ENCODE measurements at regions not wholly inside any gene's neighbourhood (a gene's known extent, or its start where the extent isn't known, plus 50 kb on each side); places are given as distances from the start of the nearest gene placed in this dataset.
"Not testable (repeated sequence)": the region's sequence is repeated elsewhere in the genome, so short reads cannot be mapped to it uniquely, and the experiment has no call there.

DNA sequence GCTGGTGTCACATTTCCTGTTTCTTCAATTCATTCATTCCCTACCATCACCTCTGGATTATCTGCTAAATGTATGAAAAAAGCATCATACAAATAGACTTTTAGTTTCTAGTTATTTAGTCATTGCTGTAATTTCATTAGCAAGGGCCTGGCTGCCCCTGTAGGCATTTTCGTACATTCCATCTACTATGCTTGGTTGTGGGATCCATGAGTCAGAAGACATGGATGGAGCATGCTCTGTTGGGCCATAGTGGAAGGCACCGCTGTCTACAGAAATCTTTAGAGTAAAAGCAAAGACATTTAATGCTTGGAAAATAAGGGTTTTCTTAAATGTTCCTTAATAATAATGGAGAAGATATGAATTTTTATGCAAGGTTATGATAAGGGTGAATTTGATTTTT is 324.8 kb upstream of the MEIS1 start:
- TF ChIP-seq POLR2A (IDR thresholded peaks at IDR 0.05) (no peak), POLR2AphosphoS5 (IDR thresholded peaks at IDR 0.05) (no peak), EP300 (IDR thresholded peaks at IDR 0.05) (no peak)
- TF ChIP-seq, protein P1, sequence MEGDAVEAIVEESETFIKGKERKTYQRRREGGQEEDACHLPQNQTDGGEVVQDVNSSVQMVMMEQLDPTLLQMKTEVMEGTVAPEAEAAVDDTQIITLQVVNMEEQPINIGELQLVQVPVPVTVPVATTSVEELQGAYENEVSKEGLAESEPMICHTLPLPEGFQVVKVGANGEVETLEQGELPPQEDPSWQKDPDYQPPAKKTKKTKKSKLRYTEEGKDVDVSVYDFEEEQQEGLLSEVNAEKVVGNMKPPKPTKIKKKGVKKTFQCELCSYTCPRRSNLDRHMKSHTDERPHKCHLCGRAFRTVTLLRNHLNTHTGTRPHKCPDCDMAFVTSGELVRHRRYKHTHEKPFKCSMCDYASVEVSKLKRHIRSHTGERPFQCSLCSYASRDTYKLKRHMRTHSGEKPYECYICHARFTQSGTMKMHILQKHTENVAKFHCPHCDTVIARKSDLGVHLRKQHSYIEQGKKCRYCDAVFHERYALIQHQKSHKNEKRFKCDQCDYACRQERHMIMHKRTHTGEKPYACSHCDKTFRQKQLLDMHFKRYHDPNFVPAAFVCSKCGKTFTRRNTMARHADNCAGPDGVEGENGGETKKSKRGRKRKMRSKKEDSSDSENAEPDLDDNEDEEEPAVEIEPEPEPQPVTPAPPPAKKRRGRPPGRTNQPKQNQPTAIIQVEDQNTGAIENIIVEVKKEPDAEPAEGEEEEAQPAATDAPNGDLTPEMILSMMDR (IDR thresholded peaks at IDR 0.05), result no peak
- Histone ChIP-seq H3K4me1 (no peaks in the 10 kb centered on the region), H3K27me3 (no peaks in the 10 kb centered on the region), H3K27ac (no peak overlapping the region), H3K9me3 (no peaks in the 10 kb centered on the region), H3K36me3 (no peaks in the 10 kb centered on the region), H3K4me3 (no peak overlapping the region)
- no peak for DNase-seq (ENCODE audit: low spot score in 2 of 2)
- WGBS, result 96% methylated on average over 2 of the region's 2 CpGs

DNA sequence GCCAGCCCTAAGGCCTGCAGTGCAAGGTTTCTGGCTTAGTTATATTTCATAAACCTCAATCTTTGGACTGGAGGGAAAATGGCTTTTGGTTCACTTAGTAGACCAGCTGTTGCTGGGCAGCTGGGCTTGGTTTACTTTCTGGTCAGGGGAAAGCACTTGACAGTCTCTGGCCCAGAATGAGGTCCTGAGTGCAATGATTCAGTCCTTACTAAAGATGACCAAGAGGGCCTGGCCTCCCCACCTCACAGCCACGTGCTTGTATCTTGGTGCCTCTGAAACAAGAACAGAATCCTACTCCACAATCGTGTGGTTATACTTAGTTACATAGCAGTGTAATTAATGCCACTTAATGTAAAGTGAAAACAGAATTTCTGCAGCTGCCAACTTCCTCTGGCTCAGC is 325.5 kb upstream of the MEIS1 start:
- Histone ChIP-seq H3K9me3 (no peaks in the 10 kb centered on the region), H3K27ac (no peak overlapping the region), H3K36me3 (no peaks in the 10 kb centered on the region), H3K4me3 (no peak overlapping the region), H3K27me3 (no peaks in the 10 kb centered on the region), H3K4me1 (no peaks in the 10 kb centered on the region)
- no peak for DNase-seq (ENCODE audit: low spot score in 2 of 2)
- 67% methylated on average over 2 of the region's 2 CpGs for WGBS
- TF ChIP-seq POLR2A (IDR thresholded peaks at IDR 0.05) (no peak), EP300 (IDR thresholded peaks at IDR 0.05) (no peak)
- TF ChIP-seq, protein P1 (IDR thresholded peaks at IDR 0.05), result no peak

DNA sequence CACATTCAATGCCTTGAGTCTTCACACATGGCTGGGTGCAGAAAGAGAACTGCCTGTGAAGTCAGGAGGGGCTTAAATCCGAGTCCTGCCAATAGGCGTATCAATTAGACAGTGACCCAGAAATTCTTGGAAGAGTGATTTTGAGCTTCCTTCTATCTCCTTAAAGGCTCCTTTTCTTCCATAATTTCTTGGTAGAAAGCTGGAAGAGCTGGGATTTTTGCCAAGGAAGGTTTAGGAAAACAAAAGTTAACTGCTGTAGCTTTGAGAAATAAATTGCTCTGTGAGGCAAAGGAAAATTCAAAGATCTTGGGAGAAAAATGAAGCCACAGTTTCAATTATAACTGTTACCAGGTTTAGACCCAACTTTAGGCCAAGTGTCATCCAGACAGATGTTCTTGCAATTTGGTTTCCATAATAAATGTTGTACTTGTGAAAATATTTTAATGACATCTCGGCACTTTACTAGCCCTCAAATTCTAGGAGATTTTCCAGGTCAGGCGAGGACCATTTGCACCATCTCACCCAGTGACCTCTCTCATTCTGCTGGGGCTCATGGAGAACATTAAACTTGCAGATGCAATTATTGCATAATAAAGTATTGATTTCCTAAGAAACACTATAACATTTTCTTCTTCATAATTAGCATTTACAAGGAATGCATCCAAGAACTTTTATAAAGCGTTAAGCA is 329.7 kb upstream of the MEIS1 start:
- no peak for TF ChIP-seq POLR2AphosphoS5 (IDR thresholded peaks at IDR 0.05)
- H3K9me3 ChIP-seq, result no peaks in the 10 kb centered on the region
- no peak overlapping the region for H3K4me3 ChIP-seq
- H3K27ac ChIP-seq, result no peak overlapping the region
- WGBS, result 54% methylated on average over 5 of the region's 5 CpGs
- H3K4me1 ChIP-seq, result no peaks in the 10 kb centered on the region
- H3K36me3 ChIP-seq, result no peaks in the 10 kb centered on the region
- no peaks in the 10 kb centered on the region for H3K27me3 ChIP-seq
- DNase-seq (ENCODE audit: low spot score in 2 of 2), result no peak

DNA sequence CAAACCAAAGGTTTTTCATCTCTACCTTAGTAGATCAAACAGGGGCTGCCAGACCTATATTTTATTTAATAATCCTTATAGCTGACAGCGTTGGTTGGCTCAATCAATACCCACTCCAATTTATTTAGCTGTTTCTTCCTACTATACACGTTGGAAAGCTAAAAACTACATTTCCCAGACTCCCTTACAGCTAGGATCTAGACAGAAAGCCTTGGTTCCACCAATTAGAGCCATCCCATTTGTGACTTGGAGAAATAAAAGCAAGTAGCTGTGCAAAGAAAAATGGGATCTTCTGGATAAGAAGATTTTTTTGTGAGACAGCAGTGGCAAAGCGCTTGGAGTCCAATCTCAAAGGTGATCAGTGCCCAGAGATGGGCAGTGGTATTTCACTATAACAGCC is 331.3 kb upstream of the MEIS1 start:
- no peaks in the 10 kb centered on the region for H3K27me3 ChIP-seq
- no peaks in the 10 kb centered on the region for H3K36me3 ChIP-seq
- TF ChIP-seq, protein P1 (IDR thresholded peaks at IDR 0.05), result no peak
- TF ChIP-seq POLR2A (IDR thresholded peaks at IDR 0.05), result no peak
- TF ChIP-seq POLR2AphosphoS5 (IDR thresholded peaks at IDR 0.05), result no peak
- no peak for TF ChIP-seq EP300 (IDR thresholded peaks at IDR 0.05)
- WGBS, result 92% methylated on average over 3 of the region's 3 CpGs
- H3K9me3 ChIP-seq, result no peaks in the 10 kb centered on the region
- H3K4me1 ChIP-seq, result no peaks in the 10 kb centered on the region
- no peak for DNase-seq (ENCODE audit: low spot score in 2 of 2)
- no peak overlapping the region for H3K4me3 ChIP-seq
- no peak overlapping the region for H3K27ac ChIP-seq

DNA sequence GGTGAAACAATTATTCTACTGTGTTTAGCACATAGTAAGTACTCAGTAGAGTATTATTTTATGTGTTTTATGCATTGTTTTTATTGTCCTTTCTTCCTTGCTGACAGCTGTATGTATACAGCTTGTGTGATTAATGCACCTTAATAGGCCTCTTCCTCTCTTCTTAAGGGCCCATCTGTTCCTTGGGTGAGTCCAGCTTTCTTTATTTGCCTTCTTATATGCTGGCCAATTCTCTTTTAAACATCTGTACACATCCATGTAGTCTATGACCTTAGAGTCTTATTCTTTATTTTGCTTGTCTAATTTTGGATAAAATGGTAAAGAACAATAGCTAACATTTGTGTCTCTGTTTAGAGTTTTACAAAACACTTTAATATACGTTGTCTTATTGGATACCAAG is 333.7 kb upstream of the MEIS1 start:
- Histone ChIP-seq H3K36me3 (no peaks in the 10 kb centered on the region), H3K9me3 (no peaks in the 10 kb centered on the region), H3K4me1 (no peaks in the 10 kb centered on the region), H3K4me3 (no peak overlapping the region), H3K27me3 (no peaks in the 10 kb centered on the region), H3K27ac (no peak overlapping the region)
- no peak for DNase-seq (ENCODE audit: low spot score in 2 of 2)
- TF ChIP-seq, protein P1 (IDR thresholded peaks at IDR 0.05), result no peak
- TF ChIP-seq POLR2AphosphoS5 (IDR thresholded peaks at IDR 0.05) (no peak), EP300 (IDR thresholded peaks at IDR 0.05) (no peak), POLR2A (IDR thresholded peaks at IDR 0.05) (no peak)
- WGBS, result 78% methylated on average over 1 of the region's 1 CpG

DNA sequence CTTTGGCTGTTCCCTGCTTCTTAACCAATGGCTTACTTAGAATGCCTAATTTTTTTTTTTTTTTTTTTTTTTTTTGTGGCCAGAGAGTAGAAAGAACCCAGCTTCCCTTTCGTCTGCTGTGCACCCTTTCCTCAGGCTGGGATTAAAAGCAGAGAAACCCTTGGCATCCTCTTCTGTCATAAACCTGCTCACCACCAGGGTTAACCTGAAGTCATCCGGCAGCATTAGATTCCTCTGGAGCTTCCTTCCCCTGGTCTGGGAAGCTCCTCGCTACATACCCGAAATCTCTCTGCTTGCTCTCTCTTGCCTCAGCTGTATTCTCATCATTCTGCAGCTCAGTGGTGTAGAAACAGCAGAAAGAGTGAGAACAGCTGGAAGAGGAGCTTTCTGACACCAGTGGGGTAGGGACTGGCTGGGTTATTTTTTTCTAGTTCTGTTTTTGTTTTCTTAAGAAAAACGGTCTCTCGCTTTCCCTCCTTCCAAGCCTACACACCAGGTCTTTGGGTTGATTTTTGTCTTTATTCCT is 339.0 kb upstream of the MEIS1 start:
- WGBS, result 76% methylated on average over 6 of the region's 6 CpGs
- H3K4me1 ChIP-seq, result no peaks in the 10 kb centered on the region
- no peak overlapping the region for H3K27ac ChIP-seq
- no peaks in the 10 kb centered on the region for H3K27me3 ChIP-seq
- H3K36me3 ChIP-seq, result no peaks in the 10 kb centered on the region
- no peak for DNase-seq (ENCODE audit: low spot score in 2 of 2)
- no peaks in the 10 kb centered on the region for H3K9me3 ChIP-seq
- H3K4me3 ChIP-seq, result no peak overlapping the region
- TF ChIP-seq POLR2AphosphoS5 (IDR thresholded peaks at IDR 0.05) (no peak), EP300 (IDR thresholded peaks at IDR 0.05) (no peak), POLR2A (IDR thresholded peaks at IDR 0.05) (no peak)
- TF ChIP-seq, protein P1 (IDR thresholded peaks at IDR 0.05), result no peak

DNA sequence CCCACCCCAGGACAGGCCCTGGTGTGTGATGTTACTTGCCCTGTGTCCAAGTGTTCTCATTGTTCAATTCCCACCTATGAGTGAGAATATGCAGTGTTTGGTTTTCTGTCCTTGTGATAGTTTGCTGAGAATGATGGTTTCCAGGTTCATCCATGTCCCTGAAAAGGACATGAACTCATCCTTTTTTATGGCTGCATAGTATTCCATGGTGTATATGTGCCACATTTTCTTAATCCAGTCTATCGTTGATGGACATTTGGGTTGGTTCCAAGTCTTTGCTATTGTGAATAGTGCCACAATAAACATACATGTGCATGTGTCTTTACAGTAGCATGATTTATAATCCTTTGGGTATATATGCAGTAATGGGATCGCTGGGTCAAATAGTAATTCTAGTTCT is 340.2 kb upstream of the MEIS1 start:
- not testable (repeated sequence) for H3K4me1 ChIP-seq; H3K27me3 ChIP-seq; H3K4me3 ChIP-seq; H3K27ac ChIP-seq; H3K36me3 ChIP-seq; H3K9me3 ChIP-seq; DNase-seq (ENCODE audit: low spot score in 2 of 2)
- WGBS, result 100% methylated on average over 2 of the region's 2 CpGs

Measured in suprapubic skin (tissue), 4 donors.